D721Med (cell line): ENCODE measurements at regions not wholly inside any gene's neighbourhood (a gene's known extent, or its start where the extent isn't known, plus 50 kb on each side); places are given as distances from the start of the nearest gene placed in this dataset.

ENCODE experiments used
- DNase-seq: peaks from one replicate; pipeline ENCODE4 v3.0.0; 2011; ENCODE audit warnings: low spot score; ENCODE audit not compliant: insufficient read length
- FAIRE-seq: peaks from 2 replicates; lab custom pipeline; 2011; peaks lifted over from hg19 to GRCh38; lab: Jason Lieb, UNC
- CTCF ChIP-seq: IDR thresholded peaks from 2 replicates; pipeline ENCODE4 v1.5.1; 2012; ENCODE audit warnings: mild to moderate bottlenecking, control low read depth; ENCODE audit not compliant: insufficient read depth; ENCODE audit errors: missing control alignments

GRCh38 chr11:93936460-93936859 lies 84.7 kb upstream of the HEPHL1 start:
- TF ChIP-seq CTCF: no peak
- FAIRE-seq (no peak), DNase-seq (no peak)

GRCh38 chr11:93939084-93939760 lies 81.9 kb upstream of the HEPHL1 start:
- TF ChIP-seq CTCF: no peak
- FAIRE-seq (no peak), DNase-seq (no peak)

GRCh38 chr11:93940395-93940794 lies 80.8 kb upstream of the HEPHL1 start:
- TF ChIP-seq CTCF: no peak

GRCh38 chr11:93942176-93942575 lies 79.0 kb upstream of the HEPHL1 start:
- DNase-seq (no peak), FAIRE-seq (no peak)
- TF ChIP-seq CTCF: no peak

More at GRCh38 chr11:93940395-93940794, 80.8 kb upstream of the HEPHL1 start:
- no peak for FAIRE-seq
- no peak for DNase-seq

GRCh38 chr11:93945596-93945995 lies 75.6 kb upstream of the HEPHL1 start:
- no peak for TF ChIP-seq CTCF
- DNase-seq (no peak), FAIRE-seq (no peak)

GRCh38 chr11:93952082-93952780 lies 68.9 kb upstream of the HEPHL1 start:
- FAIRE-seq: no peak
- DNase-seq: no peak
- TF ChIP-seq CTCF: no peak
